ENCODE measurements at regions not wholly inside any gene's neighbourhood (a gene's known extent, or its start where the extent isn't known, plus 50 kb on each side); places are given as distances from the start of the nearest gene placed in this dataset.
A peak's percentile ranks its signal among the peaks of the same experiment; 100 is the strongest.

GRCh38 chr4:175970724-175971123 is 94.9 kb upstream of the WDR17 start:
- CTCF ChIA-PET, result no interaction called here
- Mint-ChIP-seq H3K4me3 (no peak overlapping the region), H3K36me3 (peaks cover 14% of the 10 kb centered on the region), H3K9me3 (peaks cover 19% of the 10 kb centered on the region), H3K4me1 (peaks cover 36% of the 10 kb centered on the region), H3K27me3 (ENCODE audit: low read depth) (no peaks in the 10 kb centered on the region), H3K27ac (no peak overlapping the region)
- TF ChIP-seq ZNF416 (CRISPR knock-in tag; IDR thresholded peaks at IDR 0.05) (no peak), FOXK1 (CRISPR knock-in tag; IDR thresholded peaks at IDR 0.05) (no peak), TEAD4 (CRISPR knock-in tag; IDR thresholded peaks at IDR 0.05) (no peak), ATF3 (CRISPR knock-in tag; conservative IDR thresholded peaks at IDR 0.05) (no peak), ZNF121 (CRISPR knock-in tag; IDR thresholded peaks at IDR 0.05) (no peak), MYBL2 (CRISPR knock-in tag; IDR thresholded peaks at IDR 0.05) (no peak)
- TF ChIP-seq, protein P1, sequence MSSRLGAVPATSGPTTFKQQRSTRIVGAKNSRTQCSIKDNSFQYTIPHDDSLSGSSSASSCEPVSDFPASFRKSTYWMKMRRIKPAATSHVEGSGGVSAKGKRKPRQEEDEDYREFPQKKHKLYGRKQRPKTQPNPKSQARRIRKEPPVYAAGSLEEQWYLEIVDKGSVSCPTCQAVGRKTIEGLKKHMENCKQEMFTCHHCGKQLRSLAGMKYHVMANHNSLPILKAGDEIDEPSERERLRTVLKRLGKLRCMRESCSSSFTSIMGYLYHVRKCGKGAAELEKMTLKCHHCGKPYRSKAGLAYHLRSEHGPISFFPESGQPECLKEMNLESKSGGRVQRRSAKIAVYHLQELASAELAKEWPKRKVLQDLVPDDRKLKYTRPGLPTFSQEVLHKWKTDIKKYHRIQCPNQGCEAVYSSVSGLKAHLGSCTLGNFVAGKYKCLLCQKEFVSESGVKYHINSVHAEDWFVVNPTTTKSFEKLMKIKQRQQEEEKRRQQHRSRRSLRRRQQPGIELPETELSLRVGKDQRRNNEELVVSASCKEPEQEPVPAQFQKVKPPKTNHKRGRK (CRISPR knock-in tag; IDR thresholded peaks at IDR 0.05; ENCODE audit: borderline replicate concordance), result no peak
- POLR2A ChIA-PET, result no interaction called here
- ATAC-seq, result peak; percentile 89
- DNase-seq (ENCODE audit: low spot score), result no peak

- TF ChIP-seq, protein P2, sequence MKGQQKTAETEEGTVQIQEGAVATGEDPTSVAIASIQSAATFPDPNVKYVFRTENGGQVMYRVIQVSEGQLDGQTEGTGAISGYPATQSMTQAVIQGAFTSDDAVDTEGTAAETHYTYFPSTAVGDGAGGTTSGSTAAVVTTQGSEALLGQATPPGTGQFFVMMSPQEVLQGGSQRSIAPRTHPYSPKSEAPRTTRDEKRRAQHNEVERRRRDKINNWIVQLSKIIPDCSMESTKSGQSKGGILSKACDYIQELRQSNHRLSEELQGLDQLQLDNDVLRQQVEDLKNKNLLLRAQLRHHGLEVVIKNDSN (CRISPR knock-in tag; IDR thresholded peaks at IDR 0.05), result peak; percentile 67
- TF ChIP-seq, protein P3, sequence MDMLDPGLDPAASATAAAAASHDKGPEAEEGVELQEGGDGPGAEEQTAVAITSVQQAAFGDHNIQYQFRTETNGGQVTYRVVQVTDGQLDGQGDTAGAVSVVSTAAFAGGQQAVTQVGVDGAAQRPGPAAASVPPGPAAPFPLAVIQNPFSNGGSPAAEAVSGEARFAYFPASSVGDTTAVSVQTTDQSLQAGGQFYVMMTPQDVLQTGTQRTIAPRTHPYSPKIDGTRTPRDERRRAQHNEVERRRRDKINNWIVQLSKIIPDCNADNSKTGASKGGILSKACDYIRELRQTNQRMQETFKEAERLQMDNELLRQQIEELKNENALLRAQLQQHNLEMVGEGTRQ (CRISPR knock-in tag; IDR thresholded peaks at IDR 0.05), result peak; percentile 78
- TF ChIP-seq NFYB (CRISPR knock-in tag; conservative IDR thresholded peaks at IDR 0.05; ENCODE audit: low read depth), result no peak
- H3K9me3 Mint-ChIP-seq, result peaks cover 19% of the 10 kb centered on the region
- H3K36me3 Mint-ChIP-seq, result peaks cover 14% of the 10 kb centered on the region
- peak; percentile 68 for ATAC-seq
- CTCF ChIA-PET, result no interaction called here
- H3K27me3 Mint-ChIP-seq (ENCODE audit: low read depth), result no peaks in the 10 kb centered on the region
- peak overlapping the region; percentile 12 for H3K4me3 Mint-ChIP-seq
- H3K4me1 Mint-ChIP-seq, result peaks cover 36% of the 10 kb centered on the region
- POLR2A ChIA-PET, result interaction anchor here (0.6 kb wide), 1 partner anchor 226 kb away, joined by 3 read pairs; no protein-coding TSS in a partner anchor
- H3K27ac Mint-ChIP-seq, result peak overlapping the region; percentile 26
- no peak for DNase-seq (ENCODE audit: low spot score)
These were observed 94.1 kb upstream of the WDR17 start for GRCh38 chr4:175971388-175972179.

DNA sequence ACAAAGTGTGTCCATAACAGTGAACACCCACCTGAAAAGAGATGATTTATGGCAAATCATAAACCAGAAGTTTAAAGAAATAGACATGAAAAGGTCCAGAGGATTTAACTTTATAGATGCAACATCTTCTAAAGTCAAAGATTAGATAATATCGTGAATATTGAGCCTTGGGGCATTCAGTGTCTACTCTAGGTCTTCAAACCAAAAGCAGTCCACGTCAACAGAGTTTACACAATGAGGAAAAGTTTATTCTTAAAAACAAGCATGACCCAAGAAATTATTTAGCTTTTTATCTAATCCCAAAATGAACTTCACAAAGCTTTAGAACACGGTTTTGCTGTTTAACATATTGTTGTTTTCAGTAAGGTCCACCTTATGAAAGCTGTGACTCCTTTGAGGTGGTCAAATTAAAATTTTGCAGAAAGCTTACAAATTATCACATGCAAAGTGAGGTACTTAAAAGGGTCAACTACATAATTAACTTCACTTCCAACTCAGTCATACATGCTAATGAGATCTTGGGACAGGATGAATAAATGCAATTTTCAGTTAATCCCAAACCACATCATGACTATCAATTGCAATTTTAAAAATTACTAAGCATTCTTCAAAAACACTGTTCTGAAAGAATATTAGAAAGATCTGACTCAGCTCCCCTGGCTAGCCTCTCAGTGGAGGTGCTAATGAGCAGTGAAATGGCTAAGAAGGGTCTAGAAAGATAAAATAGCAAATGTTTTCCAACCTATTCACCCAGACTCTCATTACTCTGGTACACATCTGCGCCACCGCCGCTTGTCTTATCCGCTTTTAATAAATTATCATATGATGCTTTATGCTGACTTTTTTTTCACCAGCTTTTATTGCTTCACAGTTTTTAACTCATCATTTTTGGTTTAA is 92.4 kb upstream of the WDR17 start:
- TF ChIP-seq NR1H2 (CRISPR knock-in tag; IDR thresholded peaks at IDR 0.05) (no peak), JUN (CRISPR knock-in tag; IDR thresholded peaks at IDR 0.05) (no peak), PRRX2 (CRISPR knock-in tag; IDR thresholded peaks at IDR 0.05) (no peak), ZNF121 (CRISPR knock-in tag; IDR thresholded peaks at IDR 0.05) (no peak)
- TF ChIP-seq, protein P4, sequence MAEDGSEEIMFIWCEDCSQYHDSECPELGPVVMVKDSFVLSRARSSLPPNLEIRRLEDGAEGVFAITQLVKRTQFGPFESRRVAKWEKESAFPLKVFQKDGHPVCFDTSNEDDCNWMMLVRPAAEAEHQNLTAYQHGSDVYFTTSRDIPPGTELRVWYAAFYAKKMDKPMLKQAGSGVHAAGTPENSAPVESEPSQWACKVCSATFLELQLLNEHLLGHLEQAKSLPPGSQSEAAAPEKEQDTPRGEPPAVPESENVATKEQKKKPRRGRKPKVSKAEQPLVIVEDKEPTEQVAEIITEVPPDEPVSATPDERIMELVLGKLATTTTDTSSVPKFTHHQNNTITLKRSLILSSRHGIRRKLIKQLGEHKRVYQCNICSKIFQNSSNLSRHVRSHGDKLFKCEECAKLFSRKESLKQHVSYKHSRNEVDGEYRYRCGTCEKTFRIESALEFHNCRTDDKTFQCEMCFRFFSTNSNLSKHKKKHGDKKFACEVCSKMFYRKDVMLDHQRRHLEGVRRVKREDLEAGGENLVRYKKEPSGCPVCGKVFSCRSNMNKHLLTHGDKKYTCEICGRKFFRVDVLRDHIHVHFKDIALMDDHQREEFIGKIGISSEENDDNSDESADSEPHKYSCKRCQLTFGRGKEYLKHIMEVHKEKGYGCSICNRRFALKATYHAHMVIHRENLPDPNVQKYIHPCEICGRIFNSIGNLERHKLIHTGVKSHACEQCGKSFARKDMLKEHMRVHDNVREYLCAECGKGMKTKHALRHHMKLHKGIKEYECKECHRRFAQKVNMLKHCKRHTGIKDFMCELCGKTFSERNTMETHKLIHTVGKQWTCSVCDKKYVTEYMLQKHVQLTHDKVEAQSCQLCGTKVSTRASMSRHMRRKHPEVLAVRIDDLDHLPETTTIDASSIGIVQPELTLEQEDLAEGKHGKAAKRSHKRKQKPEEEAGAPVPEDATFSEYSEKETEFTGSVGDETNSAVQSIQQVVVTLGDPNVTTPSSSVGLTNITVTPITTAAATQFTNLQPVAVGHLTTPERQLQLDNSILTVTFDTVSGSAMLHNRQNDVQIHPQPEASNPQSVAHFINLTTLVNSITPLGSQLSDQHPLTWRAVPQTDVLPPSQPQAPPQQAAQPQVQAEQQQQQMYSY (CRISPR knock-in tag; IDR thresholded peaks at IDR 0.05), result no peak
- Mint-ChIP-seq H3K36me3 (peaks cover under 1% of the 10 kb centered on the region; the same call in 1 of the 2 replicates), H3K27me3 (ENCODE audit: low read depth) (no peaks in the 10 kb centered on the region), H3K9me3 (peaks cover 4% of the 10 kb centered on the region; the same call in 1 of the 2 replicates), H3K27ac (peak overlapping the region; percentile 55; the same call in 1 of the 2 replicates), H3K4me3 (no peak overlapping the region), H3K4me1 (peaks cover 40% of the 10 kb centered on the region)
- no peak for DNase-seq (ENCODE audit: low spot score)
- ChIA-PET CTCF (no interaction called here), POLR2A (no interaction called here)
- ATAC-seq, result no peak

Data from WTC11 (cell line).